HG03103 (cell line): ENCODE measurements at regions not wholly inside any gene's neighbourhood (a gene's known extent, or its start where the extent isn't known, plus 50 kb on each side); places are given as distances from the start of the nearest gene placed in this dataset.
"Not testable (repeated sequence)": the region's sequence is repeated elsewhere in the genome, so short reads cannot be mapped to it uniquely, and the experiment has no call there.

Source experiments
- ATAC-seq: cut with Tn5 transposase; IDR thresholded peaks from one replicate; pipeline ENCODE4 v1.9.1; 2021; ENCODE audit warnings: low read depth; ENCODE audit not compliant: unreplicated experiment

- ATAC-seq: no peak
Measured at GRCh38 chr2:176565641-176566323, 296.5 kb downstream of the MTX2 start.

GRCh38 chr2:176566496-176566895 is 297.3 kb downstream of the MTX2 start:
- no peak for ATAC-seq

GRCh38 chr2:176566961-176567360 is 297.7 kb downstream of the MTX2 start:
- ATAC-seq: no peak

GRCh38 chr2:176567361-176567760 is 298.1 kb downstream of the MTX2 start:
- no peak for ATAC-seq

GRCh38 chr2:176569574-176569973 is 300.3 kb downstream of the MTX2 start:
- no peak for ATAC-seq

GRCh38 chr2:176573612-176574483 is 304.6 kb downstream of the MTX2 start:
- ATAC-seq: no peak

- ATAC-seq: no peak
Measured at GRCh38 chr2:176574484-176575236, 305.4 kb downstream of the MTX2 start.

- ATAC-seq: no peak
Measured at GRCh38 chr2:176575237-176575744, 306.0 kb downstream of the MTX2 start.

GRCh38 chr2:176577054-176577453 is 307.8 kb downstream of the MTX2 start:
- ATAC-seq: no peak

- ATAC-seq: not testable (repeated sequence)
Measured at GRCh38 chr2:176578292-176578691, 309.1 kb downstream of the MTX2 start.

- no peak for ATAC-seq
Measured at GRCh38 chr2:176579608-176580007, 310.4 kb downstream of the MTX2 start.

GRCh38 chr2:176581557-176582165 is 312.4 kb downstream of the MTX2 start:
- no peak for ATAC-seq

GRCh38 chr2:176582176-176582575 is 312.9 kb downstream of the MTX2 start:
- no peak for ATAC-seq

GRCh38 chr2:176582990-176583481 is 313.8 kb downstream of the MTX2 start:
- ATAC-seq: no peak

GRCh38 chr2:176583607-176584006 is 314.4 kb downstream of the MTX2 start:
- ATAC-seq: no peak

- no peak for ATAC-seq
Measured at GRCh38 chr2:176584333-176584732, 315.1 kb downstream of the MTX2 start.

GRCh38 chr2:176585291-176585690 is 316.0 kb downstream of the MTX2 start:
- ATAC-seq: no peak

- ATAC-seq: no peak
Measured at GRCh38 chr2:176585791-176586190, 316.5 kb downstream of the MTX2 start.

GRCh38 chr2:176589287-176589686 is 320.0 kb downstream of the MTX2 start:
- ATAC-seq: no peak

GRCh38 chr2:176589825-176590440 is 320.7 kb downstream of the MTX2 start:
- ATAC-seq: no peak
